DOHH2 (cell line): ENCODE measurements at regions not wholly inside any gene's neighbourhood (a gene's known extent, or its start where the extent isn't known, plus 50 kb on each side); places are given as distances from the start of the nearest gene placed in this dataset.

Experiments used
- H3F3A ChIP-seq: fragments of 200-600 bp; sonication (generic), shearing (Covaris generic); 2 replicates; pipeline ENCODE4 v1.6.0; 2016; ENCODE audit warnings: antibody characterized with exemption, mild to moderate bottlenecking; ENCODE audit not compliant: control insufficient read depth, insufficient read depth
- H3K27ac ChIP-seq: fragments of 200-600 bp; sonication (generic); 2 replicates; pipeline ENCODE4 v1.5.1; 2014; ENCODE audit warnings: low read depth, mild to moderate bottlenecking, low read length, moderate library complexity
- H3K27me3 ChIP-seq: fragments of 200-600 bp; sonication (generic); 2 replicates; pipeline ENCODE4 v1.6.1; 2014; ENCODE audit warnings: mild to moderate bottlenecking, low read length, mixed read lengths; ENCODE audit not compliant: control insufficient read depth
- H3K36me3 ChIP-seq: fragments of 200-600 bp; sonication (generic); 2 replicates; pipeline ENCODE4 v1.6.1; 2014; ENCODE audit warnings: mild to moderate bottlenecking, low read length, moderate library complexity, mixed read lengths; ENCODE audit not compliant: control insufficient read depth
- H3K4me1 ChIP-seq: fragments of 200-600 bp; sonication (generic); 2 replicates; pipeline ENCODE4 v1.6.1; 2014; ENCODE audit warnings: mild to moderate bottlenecking, low read length, mixed read lengths; ENCODE audit not compliant: control insufficient read depth
- H3K4me2 ChIP-seq: fragments of 200-600 bp; sonication (generic); 2 replicates; pipeline ENCODE4 v1.6.0; 2014; ENCODE audit warnings: mild to moderate bottlenecking, low read length, moderate library complexity
- H3K4me3 ChIP-seq: fragments of 200-600 bp; sonication (generic); 2 replicates; pipeline ENCODE4 v1.5.1; 2014; ENCODE audit warnings: mild to moderate bottlenecking, low read length, mixed read lengths
- H3K79me2 ChIP-seq: fragments of 200-600 bp; sonication (generic); 2 replicates; pipeline ENCODE4 v1.6.1; 2014; ENCODE audit warnings: mild to moderate bottlenecking, low read length, mixed read lengths; ENCODE audit not compliant: control insufficient read depth
- H3K9me2 ChIP-seq: fragments of 200-600 bp; sonication (generic); replicated peaks from 2 replicates; pipeline ENCODE4 v1.6.1; 2014; ENCODE audit warnings: mild to moderate bottlenecking, low read length, mixed read lengths; ENCODE audit not compliant: control insufficient read depth
- H3K9me3 ChIP-seq: fragments of 200-600 bp; sonication (generic); 2 replicates; pipeline ENCODE4 v1.6.1; 2014; ENCODE audit warnings: antibody characterized with exemption, low read length, mixed read lengths; ENCODE audit not compliant: control insufficient read depth, insufficient read depth
- H4K20me1 ChIP-seq: fragments of 200-600 bp; sonication (generic); 2 replicates; pipeline ENCODE4 v1.6.0; 2014; ENCODE audit warnings: low read depth, mild to moderate bottlenecking, antibody characterized with exemption, low read length, moderate library complexity; ENCODE audit not compliant: control insufficient read depth, insufficient read depth
- EZH2phosphoT487 ChIP-seq: fragments of 200-600 bp; sonication (generic); IDR thresholded peaks from 2 replicates; pipeline ENCODE4 v1.6.1; 2017; ENCODE audit warnings: borderline replicate concordance, mild to moderate bottlenecking, antibody characterized with exemption, low read length, moderate library complexity, mixed read lengths
- TF ChIP-seq, protein P1 (sequence below): fragments of 200-600 bp; sonication (generic); IDR thresholded peaks from one replicate; pipeline ENCODE4 v1.5.1; 2014; ENCODE audit warnings: antibody characterized with exemption, mild to moderate bottlenecking, low read depth, low read length; ENCODE audit not compliant: poor library complexity, severe bottlenecking

DNA sequence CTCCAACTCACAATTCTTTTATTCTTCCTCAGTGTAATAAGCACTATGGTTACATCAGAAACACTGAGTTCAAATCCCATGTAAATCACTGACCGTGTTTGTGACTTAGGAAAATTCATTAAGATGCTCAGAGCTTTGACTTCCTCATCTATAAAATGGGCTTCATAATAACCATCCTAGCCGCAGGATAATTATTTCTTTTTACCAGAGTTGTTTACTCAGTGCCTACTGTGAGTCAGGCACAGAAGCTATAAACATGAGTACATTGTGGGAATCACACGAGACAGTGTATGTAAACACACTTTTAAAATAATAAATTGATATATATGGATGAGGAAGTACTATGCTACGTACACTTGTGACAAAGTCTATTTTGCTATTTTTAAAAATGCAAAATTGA is 296.3 kb upstream of the TENM3 start:
- Histone ChIP-seq H3K4me1 (no peaks in the 10 kb centered on the region), H3K4me2 (no peak overlapping the region), H3K4me3 (no peak overlapping the region), H3K36me3 (no peaks in the 10 kb centered on the region), H3K79me2 (no peaks in the 10 kb centered on the region), H3K27me3 (no peaks in the 10 kb centered on the region), H3K27ac (no peak overlapping the region), H3K9me2 (no peaks in the 10 kb centered on the region), H4K20me1 (no peaks in the 10 kb centered on the region), H3F3A (no peaks in the 10 kb centered on the region), H3K9me3 (no peaks in the 10 kb centered on the region)
- TF ChIP-seq EZH2phosphoT487 = no peak
- TF ChIP-seq, protein P1, sequence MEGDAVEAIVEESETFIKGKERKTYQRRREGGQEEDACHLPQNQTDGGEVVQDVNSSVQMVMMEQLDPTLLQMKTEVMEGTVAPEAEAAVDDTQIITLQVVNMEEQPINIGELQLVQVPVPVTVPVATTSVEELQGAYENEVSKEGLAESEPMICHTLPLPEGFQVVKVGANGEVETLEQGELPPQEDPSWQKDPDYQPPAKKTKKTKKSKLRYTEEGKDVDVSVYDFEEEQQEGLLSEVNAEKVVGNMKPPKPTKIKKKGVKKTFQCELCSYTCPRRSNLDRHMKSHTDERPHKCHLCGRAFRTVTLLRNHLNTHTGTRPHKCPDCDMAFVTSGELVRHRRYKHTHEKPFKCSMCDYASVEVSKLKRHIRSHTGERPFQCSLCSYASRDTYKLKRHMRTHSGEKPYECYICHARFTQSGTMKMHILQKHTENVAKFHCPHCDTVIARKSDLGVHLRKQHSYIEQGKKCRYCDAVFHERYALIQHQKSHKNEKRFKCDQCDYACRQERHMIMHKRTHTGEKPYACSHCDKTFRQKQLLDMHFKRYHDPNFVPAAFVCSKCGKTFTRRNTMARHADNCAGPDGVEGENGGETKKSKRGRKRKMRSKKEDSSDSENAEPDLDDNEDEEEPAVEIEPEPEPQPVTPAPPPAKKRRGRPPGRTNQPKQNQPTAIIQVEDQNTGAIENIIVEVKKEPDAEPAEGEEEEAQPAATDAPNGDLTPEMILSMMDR = no peak

DNA sequence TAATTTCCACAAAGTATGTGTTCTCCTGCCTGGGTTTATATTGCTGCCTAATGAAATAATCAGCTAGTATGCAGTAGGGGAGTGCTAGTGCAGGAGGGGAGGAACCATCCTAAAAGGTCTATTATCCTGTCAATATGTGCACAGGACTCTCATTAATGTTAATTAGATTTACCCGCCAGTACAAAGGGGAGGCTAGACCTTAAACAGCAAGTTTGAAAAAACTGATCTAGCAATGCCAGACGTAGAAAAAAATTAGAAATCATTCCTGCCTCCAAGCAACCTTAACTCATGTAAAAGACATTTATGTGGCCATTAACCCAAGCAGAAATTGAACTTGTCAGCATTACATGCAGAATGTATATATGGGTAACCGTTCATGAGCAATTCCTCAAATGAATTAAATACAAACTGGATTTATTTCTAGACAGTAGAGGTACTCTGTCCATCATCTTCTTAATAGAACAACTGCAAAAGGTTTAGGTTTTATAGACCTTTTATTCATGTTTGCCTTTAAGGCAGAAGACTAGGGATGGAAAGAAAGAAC is 294.3 kb upstream of the TENM3 start:
- no peak overlapping the region for H3K4me2 ChIP-seq
- H3F3A ChIP-seq = no peaks in the 10 kb centered on the region
- H3K4me3 ChIP-seq = no peak overlapping the region
- no peaks in the 10 kb centered on the region for H3K27me3 ChIP-seq
- no peaks in the 10 kb centered on the region for H3K9me3 ChIP-seq
- H3K79me2 ChIP-seq = no peaks in the 10 kb centered on the region
- no peaks in the 10 kb centered on the region for H4K20me1 ChIP-seq
- TF ChIP-seq, protein P1 = no peak
- no peak for TF ChIP-seq EZH2phosphoT487
- no peaks in the 10 kb centered on the region for H3K9me2 ChIP-seq
- no peak overlapping the region for H3K27ac ChIP-seq
- no peaks in the 10 kb centered on the region for H3K36me3 ChIP-seq
- no peaks in the 10 kb centered on the region for H3K4me1 ChIP-seq

DNA sequence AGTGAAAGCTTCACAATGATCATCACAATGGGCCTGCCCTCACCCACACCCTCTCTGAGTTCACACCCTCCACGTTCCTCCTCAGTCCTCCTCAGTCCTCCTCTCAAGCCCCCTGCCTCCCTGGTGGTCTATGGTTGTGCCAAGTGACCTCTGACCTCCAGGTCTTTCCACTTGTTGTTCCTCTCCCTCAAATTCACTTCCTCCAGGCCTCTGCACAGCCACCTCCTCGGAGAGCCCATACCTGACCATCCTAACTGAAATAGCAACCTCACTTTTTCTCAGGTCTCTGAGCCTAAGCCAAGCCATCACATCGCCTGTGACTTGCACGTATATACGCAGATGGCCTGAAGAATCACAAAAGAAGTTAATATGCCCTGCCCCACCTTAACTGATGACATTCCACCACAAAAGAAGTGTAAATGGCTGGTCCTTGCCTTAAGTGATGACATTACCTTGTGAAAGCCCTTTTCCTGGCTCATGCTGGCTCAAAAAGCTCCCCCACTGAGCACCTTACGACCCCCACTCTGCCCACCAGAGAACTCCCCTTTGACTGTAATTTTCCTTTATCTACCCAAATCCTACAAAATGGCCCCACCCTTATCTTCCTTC is 293.4 kb upstream of the TENM3 start:
- no peak overlapping the region for H3K27ac ChIP-seq

More for the DNA sequence above, 293.4 kb upstream of the TENM3 start:
- Histone ChIP-seq H3K4me2 (no peak overlapping the region), H3F3A (no peaks in the 10 kb centered on the region), H4K20me1 (no peaks in the 10 kb centered on the region), H3K9me3 (no peaks in the 10 kb centered on the region), H3K9me2 (no peaks in the 10 kb centered on the region), H3K79me2 (no peaks in the 10 kb centered on the region), H3K27me3 (no peaks in the 10 kb centered on the region), H3K4me3 (no peak overlapping the region), H3K4me1 (no peaks in the 10 kb centered on the region), H3K36me3 (no peaks in the 10 kb centered on the region)
- TF ChIP-seq, protein P1 = no peak
- no peak for TF ChIP-seq EZH2phosphoT487
